GM10266 (cell line): ENCODE measurements at regions not wholly inside any gene's neighbourhood (a gene's known extent, or its start where the extent isn't known, plus 50 kb on each side); places are given as distances from the start of the nearest gene placed in this dataset.

Experiments
- DNase-seq: peaks from one replicate; pipeline ENCODE4 v3.0.0; 2012; ENCODE audit errors: extremely low spot score
- TF ChIP-seq, protein P1 (sequence below): IDR thresholded peaks from 2 replicates; pipeline ENCODE4 v1.5.1; 2012; ENCODE audit warnings: mild to moderate bottlenecking, low read depth; ENCODE audit not compliant: control insufficient read depth, insufficient read depth; ENCODE audit errors: missing control alignments

DNA sequence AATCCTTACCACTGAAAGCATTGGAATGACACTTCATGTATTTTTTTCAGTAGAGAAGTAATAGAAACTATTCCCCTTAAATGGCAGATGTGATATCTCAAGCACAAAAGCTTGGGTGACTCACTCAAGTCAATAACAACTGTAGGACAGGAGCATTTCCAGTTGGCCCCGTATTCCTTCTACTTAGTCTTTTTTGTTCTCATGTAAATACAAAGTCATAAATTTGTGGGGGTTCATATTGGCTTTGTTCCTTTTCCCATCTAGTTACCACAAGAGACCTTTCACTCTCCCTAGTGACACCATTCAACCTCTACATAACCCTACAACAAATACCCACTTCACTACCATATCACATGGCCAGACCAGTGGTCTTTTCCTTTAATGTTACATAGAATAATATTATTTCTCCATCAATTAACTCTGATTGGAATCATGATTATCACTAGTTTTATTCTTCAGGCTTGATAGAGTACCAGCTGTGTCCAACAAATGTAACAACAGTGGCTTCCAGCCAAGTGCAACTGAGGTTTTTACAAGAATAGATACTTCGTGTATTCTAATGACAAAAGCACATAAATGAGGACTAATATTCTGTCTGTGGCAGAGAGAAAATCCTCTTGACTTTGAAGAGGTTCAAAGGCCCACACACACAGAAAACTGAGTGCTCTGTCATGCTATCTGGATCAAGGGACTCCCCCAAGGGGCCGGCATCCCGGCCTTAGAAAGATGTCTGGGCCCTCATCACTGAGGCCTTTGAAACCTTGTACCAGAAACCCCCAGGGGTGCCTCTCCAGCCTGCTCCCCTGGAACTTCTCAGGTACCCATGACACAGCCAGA lies 94.0 kb upstream of the THBS1 start:
- TF ChIP-seq, protein P1, sequence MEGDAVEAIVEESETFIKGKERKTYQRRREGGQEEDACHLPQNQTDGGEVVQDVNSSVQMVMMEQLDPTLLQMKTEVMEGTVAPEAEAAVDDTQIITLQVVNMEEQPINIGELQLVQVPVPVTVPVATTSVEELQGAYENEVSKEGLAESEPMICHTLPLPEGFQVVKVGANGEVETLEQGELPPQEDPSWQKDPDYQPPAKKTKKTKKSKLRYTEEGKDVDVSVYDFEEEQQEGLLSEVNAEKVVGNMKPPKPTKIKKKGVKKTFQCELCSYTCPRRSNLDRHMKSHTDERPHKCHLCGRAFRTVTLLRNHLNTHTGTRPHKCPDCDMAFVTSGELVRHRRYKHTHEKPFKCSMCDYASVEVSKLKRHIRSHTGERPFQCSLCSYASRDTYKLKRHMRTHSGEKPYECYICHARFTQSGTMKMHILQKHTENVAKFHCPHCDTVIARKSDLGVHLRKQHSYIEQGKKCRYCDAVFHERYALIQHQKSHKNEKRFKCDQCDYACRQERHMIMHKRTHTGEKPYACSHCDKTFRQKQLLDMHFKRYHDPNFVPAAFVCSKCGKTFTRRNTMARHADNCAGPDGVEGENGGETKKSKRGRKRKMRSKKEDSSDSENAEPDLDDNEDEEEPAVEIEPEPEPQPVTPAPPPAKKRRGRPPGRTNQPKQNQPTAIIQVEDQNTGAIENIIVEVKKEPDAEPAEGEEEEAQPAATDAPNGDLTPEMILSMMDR = no peak
- no peak for DNase-seq

DNA sequence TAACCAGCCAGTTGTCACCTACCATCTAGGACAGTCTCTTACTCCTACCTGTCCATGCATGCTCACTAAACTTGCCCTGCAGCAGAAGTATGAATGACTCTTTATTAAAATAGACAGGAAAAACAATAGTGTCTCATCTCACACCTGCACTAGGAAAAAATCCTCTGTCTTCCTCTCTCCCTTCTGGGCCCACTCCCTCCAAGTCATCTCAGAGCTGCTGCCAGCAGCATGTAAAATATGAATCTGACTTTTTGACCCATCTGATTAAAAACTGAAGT lies 93.5 kb upstream of the THBS1 start:
- TF ChIP-seq, protein P1 = no peak
- no peak for DNase-seq

DNA sequence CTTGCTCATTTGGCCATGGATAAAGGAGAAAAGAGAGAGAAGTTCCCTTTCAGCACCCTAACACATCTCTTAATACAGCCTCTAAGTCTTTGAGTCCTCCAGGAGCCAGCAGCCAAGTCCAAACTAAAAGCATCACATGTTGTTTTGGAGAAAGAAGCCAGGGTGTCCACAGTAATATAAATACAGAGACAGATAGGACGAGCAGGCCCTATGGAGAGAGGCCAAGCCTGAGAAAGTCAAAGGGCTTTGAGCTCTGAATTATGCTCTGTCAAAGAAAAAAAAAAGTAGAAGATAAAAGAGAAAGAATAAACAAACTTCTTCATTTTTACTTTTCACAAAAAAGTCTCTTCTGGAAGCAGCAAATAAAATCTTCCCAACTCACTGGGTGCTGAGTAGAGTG lies 92.4 kb upstream of the THBS1 start:
- no peak for DNase-seq
- TF ChIP-seq, protein P1 = no peak

DNA sequence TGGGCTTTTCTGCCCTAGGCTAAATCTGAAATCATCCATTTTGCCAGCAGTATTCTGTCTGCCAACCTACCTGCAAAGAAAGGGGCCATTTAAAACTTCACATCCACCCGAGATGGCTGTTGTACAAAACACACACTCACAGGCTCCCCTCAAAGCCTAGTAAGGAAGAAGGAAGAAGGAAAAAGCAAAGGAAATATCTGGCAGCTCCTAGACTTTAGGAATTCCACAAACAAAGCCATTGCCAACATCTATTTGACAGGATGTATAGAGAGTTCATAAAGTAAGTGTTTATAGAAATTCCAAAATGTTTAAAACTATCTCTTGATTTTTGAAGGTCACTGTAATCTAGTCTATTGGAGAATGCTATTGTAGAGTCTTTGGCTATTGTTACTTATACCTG lies 91.9 kb upstream of the THBS1 start:
- DNase-seq = no peak
- TF ChIP-seq, protein P1 = no peak

DNA sequence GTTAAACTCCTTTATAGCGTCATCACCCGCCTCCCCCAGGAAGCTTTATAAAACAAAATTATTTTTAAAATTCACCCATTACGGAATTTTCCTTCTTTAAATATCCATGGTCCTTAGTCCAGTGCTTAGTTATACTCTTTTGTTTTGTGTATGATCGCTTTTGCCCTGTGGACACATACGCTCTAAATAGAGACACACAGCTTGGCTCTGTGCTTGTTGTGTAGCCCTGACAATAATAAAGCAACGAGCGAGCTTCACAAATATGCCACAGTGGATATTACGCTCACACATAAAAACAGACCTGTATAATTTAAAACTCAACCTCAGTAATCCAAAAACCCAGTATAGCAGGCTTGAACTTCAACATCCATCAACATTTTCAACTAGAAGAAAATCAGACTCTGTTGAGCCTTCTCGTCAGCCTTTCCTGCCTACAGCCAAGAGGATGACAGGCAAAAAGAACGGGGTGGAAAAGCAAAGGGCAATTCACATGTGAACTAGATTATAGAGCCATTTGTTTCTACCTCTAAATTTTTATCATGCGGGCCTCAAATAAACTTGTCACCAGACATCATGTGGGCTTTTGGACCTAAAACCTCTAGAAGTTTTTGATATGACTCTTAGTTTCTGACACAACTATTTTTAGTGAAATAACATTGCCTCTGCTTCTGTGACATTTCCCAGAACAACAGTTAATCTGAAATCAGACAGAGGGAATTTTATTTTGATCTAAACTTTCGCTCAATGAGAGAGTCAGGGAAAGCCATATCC lies 89.6 kb upstream of the THBS1 start:
- DNase-seq = no peak
- TF ChIP-seq, protein P1 = no peak

DNA sequence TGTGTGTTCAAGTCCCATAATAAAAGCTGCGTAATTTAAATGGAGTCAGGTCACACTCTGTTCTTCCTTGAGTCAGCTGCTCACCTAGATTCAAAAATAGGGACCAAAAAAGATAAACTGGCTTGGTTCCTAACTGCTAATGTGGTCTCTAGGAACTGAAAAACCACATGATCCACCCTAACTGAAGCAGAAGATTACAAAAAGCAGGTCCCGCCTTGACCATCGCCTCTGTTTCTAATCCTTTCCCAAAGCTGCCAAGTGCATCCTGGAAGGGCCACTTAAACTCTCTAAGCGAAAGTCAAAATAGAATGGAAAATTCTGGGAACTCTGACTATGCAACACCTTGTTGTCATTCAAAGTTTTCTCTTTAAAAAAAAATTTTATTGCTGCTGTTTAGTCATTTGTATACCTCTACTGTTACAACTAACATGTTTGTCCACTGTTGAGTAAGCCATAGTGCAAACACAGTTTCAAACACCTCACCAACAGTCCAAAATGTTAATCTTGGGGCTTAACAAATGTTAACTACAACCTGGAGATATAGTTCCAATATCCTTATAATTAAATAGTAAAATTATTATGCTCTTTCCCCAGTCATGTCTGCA lies 88.9 kb upstream of the THBS1 start:
- DNase-seq = no peak
- TF ChIP-seq, protein P1 = no peak
